Keratinocyte (primary cell): ENCODE measurements at regions not wholly inside any gene's neighbourhood (a gene's known extent, or its start where the extent isn't known, plus 50 kb on each side); places are given as distances from the start of the nearest gene placed in this dataset.

ENCODE experiments used
- DNase-seq: peaks from one replicate; pipeline ENCODE4 v3.0.0-alpha.2; 2011; ENCODE audit warnings: low read depth, missing footprints, low spot score
- FAIRE-seq: peaks from 2 replicates; lab custom pipeline; 2011; peaks lifted over from hg19 to GRCh38; lab: Jason Lieb, UNC
- H2AFZ ChIP-seq: 2 replicates; pipeline ENCODE4 v1.6.0; 2012; ENCODE audit warnings: low read length, control low read depth, inconsistent platforms; ENCODE audit not compliant: control insufficient read depth
- H3K27ac ChIP-seq: 2 replicates; pipeline ENCODE4 v1.5.1; 2011; ENCODE audit warnings: low read length; ENCODE audit not compliant: control insufficient read depth, insufficient read depth
- H3K27me3 ChIP-seq: 3 replicates; pipeline ENCODE4 v1.6.0; 2011; ENCODE audit warnings: low read length; ENCODE audit not compliant: control insufficient read depth, insufficient read depth; ENCODE audit errors: extremely low read depth
- H3K36me3 ChIP-seq, 2 experiments: 2 replicates in 1 of 2; 3 replicates in 1 of 2; pipeline ENCODE4 v1.5.1; 2011; ENCODE audit warnings: low read length in 2 of 2, mild to moderate bottlenecking in 1 of 2; ENCODE audit not compliant: control insufficient read depth in 2 of 2, insufficient read depth in 2 of 2; ENCODE audit errors: extremely low read depth in 1 of 2
- H3K4me1 ChIP-seq: 3 replicates; pipeline ENCODE4 v1.5.1; 2011; ENCODE audit warnings: low read length; ENCODE audit not compliant: control insufficient read depth, insufficient read depth; ENCODE audit errors: extremely low read depth
- H3K4me2 ChIP-seq: 3 replicates; pipeline ENCODE4 v1.6.0; 2011; ENCODE audit warnings: low read depth, low read length; ENCODE audit not compliant: control insufficient read depth, insufficient read depth; ENCODE audit errors: extremely low read depth
- H3K4me3 ChIP-seq, 3 experiments: fragments of 200-600 bp in 1 of 3; sonication (generic) in 1 of 3; 2 replicates in 2 of 3; 3 replicates in 1 of 3; pipeline ENCODE4 v1.5.1; 2011 to 2016; ENCODE audit warnings: low read length in 3 of 3, mild to moderate bottlenecking in 3 of 3, control low read depth in 2 of 3, inconsistent platforms in 1 of 3, low read depth in 1 of 3, mixed read lengths in 1 of 3, mixed run types in 1 of 3, moderate library complexity in 1 of 3; ENCODE audit not compliant: control insufficient read depth in 2 of 3, insufficient read depth in 2 of 3; ENCODE audit errors: extremely low read depth in 1 of 3
- H3K79me2 ChIP-seq: 2 replicates; pipeline ENCODE4 v1.6.0; 2012; ENCODE audit warnings: low read length; ENCODE audit not compliant: control insufficient read depth, insufficient read depth
- H3K9ac ChIP-seq: 3 replicates; pipeline ENCODE4 v1.6.0; 2011; ENCODE audit warnings: low read length; ENCODE audit not compliant: control insufficient read depth, insufficient read depth; ENCODE audit errors: extremely low read depth
- H3K9me1 ChIP-seq: 3 replicates; pipeline ENCODE4 v1.6.0; 2011; ENCODE audit warnings: low read length; ENCODE audit not compliant: control insufficient read depth, insufficient read depth; ENCODE audit errors: extremely low read depth
- H3K9me3 ChIP-seq: 2 replicates; pipeline ENCODE4 v1.5.1; 2012; ENCODE audit warnings: low read depth, low read length; ENCODE audit not compliant: control insufficient read depth
- H4K20me1 ChIP-seq: 3 replicates; pipeline ENCODE4 v1.6.0; 2011; ENCODE audit warnings: low read length; ENCODE audit not compliant: control insufficient read depth, insufficient read depth; ENCODE audit errors: extremely low read depth
- EZH2 ChIP-seq: IDR thresholded peaks from one replicate; pipeline ENCODE4 v1.6.1; 2012; ENCODE audit warnings: inconsistent platforms, mild to moderate bottlenecking, low read length, moderate library complexity
- dilution Hi-C: fragments of 300-500 bp; cut with MboI; formaldehyde crosslinking; loops from one replicate; pipeline ENCODE4 v1.7.0; 2020; ENCODE audit warnings: low sequenced_read_pairs; ENCODE audit not compliant: extremely low pct_ligation_motif_present
- TF ChIP-seq, protein P1 (sequence below), 3 experiments: IDR thresholded peaks in 1 of 3; conservative IDR thresholded peaks in 1 of 3; optimal IDR thresholded peaks in 1 of 3; 2 replicates in 2 of 3; 3 replicates in 1 of 3; pipeline versions ENCODE3 to v1.5.1; 2011; ENCODE audit warnings: low read length in 3 of 3, mild to moderate bottlenecking in 3 of 3, moderate library complexity in 2 of 3, control low read depth in 1 of 3, inconsistent platforms in 1 of 3; ENCODE audit not compliant: insufficient read depth in 2 of 3; ENCODE audit errors: extremely low read depth in 1 of 3

DNA sequence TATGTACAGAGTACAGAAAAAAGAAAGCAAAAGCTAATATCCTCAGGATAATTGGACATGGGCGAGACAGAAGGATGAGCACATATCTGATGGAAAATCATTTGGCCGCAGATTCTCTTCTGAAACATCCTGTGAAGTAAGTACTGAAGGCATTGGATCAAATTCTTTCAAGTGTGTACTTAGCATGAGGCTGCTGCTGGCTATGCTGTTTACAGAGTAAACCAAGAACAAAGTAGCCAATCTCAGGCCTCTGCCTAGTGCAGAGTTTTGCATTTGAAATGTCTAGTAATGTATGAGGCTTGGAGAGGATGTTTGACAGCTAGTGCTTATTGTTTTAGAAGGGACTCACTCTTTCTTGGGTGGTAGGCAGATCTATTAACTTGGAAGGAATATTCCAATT is 128.5 kb downstream of the MAGEC2 start:
- FAIRE-seq: no peak

DNA sequence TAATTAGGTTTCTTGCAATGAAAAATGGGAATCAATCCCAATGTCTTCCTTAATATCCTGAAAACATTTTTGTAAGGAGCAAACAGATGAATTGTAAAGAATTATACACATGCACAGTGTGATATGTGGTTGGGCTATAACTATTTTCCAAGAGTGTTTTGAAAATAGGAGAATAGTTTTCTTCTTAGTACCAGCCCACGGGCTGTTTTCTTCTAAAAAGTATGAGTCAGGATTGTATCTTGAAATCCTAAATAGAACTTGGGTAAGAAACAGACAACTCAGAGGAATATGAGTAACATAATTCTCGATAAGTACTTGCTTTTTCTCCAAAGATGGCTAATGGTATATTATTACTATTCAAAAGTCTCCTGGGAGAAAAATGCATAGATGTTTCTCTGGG is 136.7 kb downstream of the MAGEC2 start:
- dilution Hi-C loops: no loop called here

More for the DNA sequence above, 128.5 kb downstream of the MAGEC2 start:
- DNase-seq: no peak
- no peak overlapping the region for H3K9ac ChIP-seq
- H3K27ac ChIP-seq: no peak overlapping the region
- H3K27me3 ChIP-seq: no peaks in the 10 kb centered on the region
- H2AFZ ChIP-seq: no peak overlapping the region
- no peak overlapping the region for H3K4me2 ChIP-seq
- no peaks in the 10 kb centered on the region for H4K20me1 ChIP-seq
- H3K4me1 ChIP-seq: no peaks in the 10 kb centered on the region
- no peak for TF ChIP-seq EZH2
- TF ChIP-seq, protein P1, sequence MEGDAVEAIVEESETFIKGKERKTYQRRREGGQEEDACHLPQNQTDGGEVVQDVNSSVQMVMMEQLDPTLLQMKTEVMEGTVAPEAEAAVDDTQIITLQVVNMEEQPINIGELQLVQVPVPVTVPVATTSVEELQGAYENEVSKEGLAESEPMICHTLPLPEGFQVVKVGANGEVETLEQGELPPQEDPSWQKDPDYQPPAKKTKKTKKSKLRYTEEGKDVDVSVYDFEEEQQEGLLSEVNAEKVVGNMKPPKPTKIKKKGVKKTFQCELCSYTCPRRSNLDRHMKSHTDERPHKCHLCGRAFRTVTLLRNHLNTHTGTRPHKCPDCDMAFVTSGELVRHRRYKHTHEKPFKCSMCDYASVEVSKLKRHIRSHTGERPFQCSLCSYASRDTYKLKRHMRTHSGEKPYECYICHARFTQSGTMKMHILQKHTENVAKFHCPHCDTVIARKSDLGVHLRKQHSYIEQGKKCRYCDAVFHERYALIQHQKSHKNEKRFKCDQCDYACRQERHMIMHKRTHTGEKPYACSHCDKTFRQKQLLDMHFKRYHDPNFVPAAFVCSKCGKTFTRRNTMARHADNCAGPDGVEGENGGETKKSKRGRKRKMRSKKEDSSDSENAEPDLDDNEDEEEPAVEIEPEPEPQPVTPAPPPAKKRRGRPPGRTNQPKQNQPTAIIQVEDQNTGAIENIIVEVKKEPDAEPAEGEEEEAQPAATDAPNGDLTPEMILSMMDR (optimal IDR thresholded peaks at IDR 0.05 in 1 of 3, IDR thresholded peaks at IDR 0.05 in 1 of 3, conservative IDR thresholded peaks at IDR 0.05 in 1 of 3; ENCODE audit: extremely low read depth in 1 of 3, insufficient read depth in 2 of 3, low read length in 3 of 3): no peak
- no peaks in the 10 kb centered on the region for H3K9me1 ChIP-seq
- no peaks in the 10 kb centered on the region for H3K9me3 ChIP-seq
- H3K36me3 ChIP-seq: no peaks in the 10 kb centered on the region
- H3K79me2 ChIP-seq: no peaks in the 10 kb centered on the region
- no peak overlapping the region for H3K4me3 ChIP-seq
- dilution Hi-C loops: no loop called here

More for the DNA sequence above, 136.7 kb downstream of the MAGEC2 start:
- FAIRE-seq (no peak), DNase-seq (no peak)
- no peaks in the 10 kb centered on the region for H3K79me2 ChIP-seq
- H3K9ac ChIP-seq: no peak overlapping the region
- no peaks in the 10 kb centered on the region for H3K9me1 ChIP-seq
- no peaks in the 10 kb centered on the region for H4K20me1 ChIP-seq
- TF ChIP-seq EZH2: no peak
- TF ChIP-seq, protein P1 (optimal IDR thresholded peaks at IDR 0.05 in 1 of 3, IDR thresholded peaks at IDR 0.05 in 1 of 3, conservative IDR thresholded peaks at IDR 0.05 in 1 of 3; ENCODE audit: extremely low read depth in 1 of 3, insufficient read depth in 2 of 3, low read length in 3 of 3): no peak
- no peaks in the 10 kb centered on the region for H3K9me3 ChIP-seq
- no peaks in the 10 kb centered on the region for H3K27me3 ChIP-seq
- no peak overlapping the region for H3K27ac ChIP-seq
- H3K36me3 ChIP-seq: no peaks in the 10 kb centered on the region
- no peak overlapping the region for H3K4me3 ChIP-seq
- no peaks in the 10 kb centered on the region for H3K4me1 ChIP-seq
- no peak overlapping the region for H2AFZ ChIP-seq
- no peak overlapping the region for H3K4me2 ChIP-seq
